Mesendoderm (in vitro differentiated cells): ENCODE measurements at regions not wholly inside any gene's neighbourhood (a gene's known extent, or its start where the extent isn't known, plus 50 kb on each side); places are given as distances from the start of the nearest gene placed in this dataset.

Experiments used
- DNase-seq: peaks from one replicate; pipeline ENCODE4 v3.0.0; 2013
- H2AK5ac ChIP-seq: 2 replicates; pipeline ENCODE4 v1.6.1; 2013; ENCODE audit warnings: low read length, inconsistent platforms
- H2BK120ac ChIP-seq: 2 replicates; pipeline ENCODE4 v1.6.1; 2013; ENCODE audit warnings: low read depth, mild to moderate bottlenecking, low read length, moderate library complexity, mixed read lengths
- H2BK15ac ChIP-seq: replicated peaks from 2 replicates; pipeline ENCODE4 v1.6.1; 2013; ENCODE audit warnings: low read depth, mild to moderate bottlenecking, moderate library complexity
- H2BK5ac ChIP-seq: 2 replicates; pipeline ENCODE4 v1.6.1; 2013; ENCODE audit warnings: low read length, inconsistent platforms
- H3K18ac ChIP-seq: 2 replicates; pipeline ENCODE4 v1.6.1; 2013; ENCODE audit warnings: mild to moderate bottlenecking, low read length, mixed read lengths
- H3K23ac ChIP-seq: one replicate; pipeline ENCODE4 v1.6.1; 2013; ENCODE audit warnings: low read length
- H3K27ac ChIP-seq: 2 replicates; pipeline ENCODE4 v1.5.1; 2013; ENCODE audit warnings: low read depth, mild to moderate bottlenecking, inconsistent platforms, low read length, moderate library complexity
- H3K27me3 ChIP-seq: 2 replicates; pipeline ENCODE4 v1.6.1; 2013; ENCODE audit warnings: low read length, control low read depth, mild to moderate bottlenecking, inconsistent platforms; ENCODE audit not compliant: insufficient read depth, poor library complexity
- H3K36me3 ChIP-seq: 2 replicates; pipeline ENCODE4 v1.6.1; 2013; ENCODE audit warnings: low read length, inconsistent platforms; ENCODE audit not compliant: control insufficient read depth, insufficient read depth
- H3K4ac ChIP-seq: one replicate; pipeline ENCODE4 v1.6.1; 2013; ENCODE audit warnings: low read depth, mild to moderate bottlenecking, low read length, moderate library complexity
- H3K4me1 ChIP-seq: 2 replicates; pipeline ENCODE4 v1.6.1; 2013; ENCODE audit warnings: low read depth, low read length, inconsistent platforms; ENCODE audit not compliant: control insufficient read depth
- H3K4me2 ChIP-seq: 2 replicates; pipeline ENCODE4 v1.6.1; 2013; ENCODE audit warnings: low read length
- H3K4me3 ChIP-seq: 2 replicates; pipeline ENCODE4 v1.5.1; 2013; ENCODE audit warnings: mild to moderate bottlenecking, low read length
- H3K56ac ChIP-seq: one replicate; pipeline ENCODE4 v1.6.1; 2013; ENCODE audit warnings: low read length
- H3K79me1 ChIP-seq: 2 replicates; pipeline ENCODE4 v1.6.1; 2013; ENCODE audit warnings: low read length, inconsistent platforms
- H3K79me2 ChIP-seq: 2 replicates; pipeline ENCODE4 v1.6.1; 2013; ENCODE audit warnings: mild to moderate bottlenecking, low read length; ENCODE audit not compliant: control insufficient read depth, insufficient read depth
- H3K9ac ChIP-seq: 2 replicates; pipeline ENCODE4 v1.6.1; 2013; ENCODE audit warnings: low read length, inconsistent platforms
- H4K5ac ChIP-seq: one replicate; pipeline ENCODE4 v1.6.1; 2013; ENCODE audit warnings: low read length
- H4K8ac ChIP-seq: one replicate; pipeline ENCODE4 v1.6.1; 2013; ENCODE audit warnings: low read depth, mild to moderate bottlenecking, control low read depth, low read length, moderate library complexity
- WGBS: extraction: QIAGEN DNeasy Blood & Tissue Kit; methylation state at CpG from one replicate; pipeline ENCODE4 v1.1.7; 2013; ENCODE audit warnings: low lambda C conversion rate, missing lambda C conversion rate; ENCODE audit not compliant: insufficient coverage; ENCODE audit errors: extremely low coverage; 5-methylcytosine and 5-hydroxymethylcytosine counted together

DNA sequence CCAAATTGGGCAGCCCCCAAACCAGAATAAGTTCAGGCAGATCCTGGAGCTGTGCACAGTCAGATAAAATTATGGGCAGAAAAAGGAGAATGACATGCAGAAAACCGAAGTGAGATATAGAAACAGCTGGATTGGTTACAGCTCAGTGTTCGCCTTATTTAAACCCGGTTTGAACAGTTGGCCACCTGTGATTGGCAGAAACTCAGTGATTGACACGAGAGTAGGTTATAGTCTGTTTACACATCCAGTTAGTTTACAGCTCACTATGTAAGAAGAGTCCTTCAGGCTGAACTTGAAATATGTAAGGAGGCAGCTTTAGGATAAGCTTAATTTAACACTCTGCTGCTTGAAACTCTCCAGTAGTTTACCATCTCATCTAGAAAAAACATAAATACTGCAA, 271.6 kb upstream of the ARRDC4 start:
- H3K4me2 ChIP-seq, result no peak overlapping the region
- no peak overlapping the region for H3K4ac ChIP-seq
- H3K23ac ChIP-seq, result no peak overlapping the region
- H4K8ac ChIP-seq, result no peak overlapping the region
- H3K36me3 ChIP-seq, result no peaks in the 10 kb centered on the region
- no peak overlapping the region for H4K5ac ChIP-seq
- no CpG with 5 or more reads among the region's 4 CpGs for WGBS
- H2BK5ac ChIP-seq, result no peak overlapping the region
- no peak overlapping the region for H3K56ac ChIP-seq
- no peak overlapping the region for H3K18ac ChIP-seq
- H3K4me1 ChIP-seq, result no peaks in the 10 kb centered on the region
- H3K79me1 ChIP-seq, result no peaks in the 10 kb centered on the region
- H3K27me3 ChIP-seq, result no peaks in the 10 kb centered on the region
- DNase-seq, result no peak
- H3K9ac ChIP-seq, result no peak overlapping the region
- no peak overlapping the region for H2BK120ac ChIP-seq
- H3K27ac ChIP-seq, result no peak overlapping the region
- H3K4me3 ChIP-seq, result no peak overlapping the region
- H3K79me2 ChIP-seq, result no peaks in the 10 kb centered on the region
- H2BK15ac ChIP-seq, result no peak overlapping the region
- no peak overlapping the region for H2AK5ac ChIP-seq

DNA sequence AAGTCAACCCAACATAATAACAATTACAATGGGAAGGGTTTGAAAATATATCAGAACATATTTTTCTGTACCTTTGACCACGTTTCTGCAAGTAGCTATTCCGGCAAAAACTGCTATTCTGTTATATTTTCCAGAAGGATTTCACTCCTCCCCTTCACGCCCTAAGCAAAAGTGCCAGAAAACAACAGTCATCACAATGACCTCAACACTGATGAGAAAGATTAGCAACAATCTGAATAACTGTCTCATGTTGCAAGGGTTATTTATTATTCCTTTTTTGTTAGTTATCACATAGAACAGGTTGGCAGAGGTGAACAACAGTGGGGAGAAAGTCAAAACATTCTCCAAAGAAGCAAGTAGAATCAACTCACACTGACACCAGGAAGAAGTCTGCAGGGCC, 269.4 kb upstream of the ARRDC4 start:
- Histone ChIP-seq H2BK120ac (no peak overlapping the region), H4K5ac (no peak overlapping the region)

DNA sequence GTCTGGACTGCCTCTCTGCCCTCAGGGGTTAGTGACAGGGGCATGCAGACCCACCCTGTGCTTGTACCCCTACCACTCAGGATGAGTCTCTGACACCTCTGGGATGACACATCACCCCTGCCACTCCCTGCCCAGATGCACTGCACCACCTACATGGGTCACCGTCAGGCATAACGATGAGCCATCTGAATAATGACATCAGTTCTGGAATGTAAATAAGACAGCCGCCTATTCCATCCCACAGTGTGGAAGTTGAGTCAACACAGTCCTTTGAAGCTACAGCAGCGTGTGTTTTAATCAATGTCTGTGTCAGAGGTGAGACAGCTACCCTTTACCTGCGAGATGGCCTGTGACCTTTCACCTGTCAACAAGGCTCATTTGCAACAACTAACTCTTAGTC, 268.7 kb upstream of the ARRDC4 start:
- Histone ChIP-seq H2BK15ac (no peak overlapping the region), H3K23ac (no peak overlapping the region), H3K4me3 (no peak overlapping the region), H3K27ac (no peak overlapping the region), H3K27me3 (no peaks in the 10 kb centered on the region), H2BK120ac (no peak overlapping the region), H4K5ac (no peak overlapping the region), H3K9ac (no peak overlapping the region), H2AK5ac (no peak overlapping the region), H3K79me1 (no peaks in the 10 kb centered on the region), H3K4ac (no peak overlapping the region), H4K8ac (no peak overlapping the region), H3K18ac (no peak overlapping the region), H3K56ac (no peak overlapping the region), H3K36me3 (no peaks in the 10 kb centered on the region), H2BK5ac (no peak overlapping the region), H3K4me2 (no peak overlapping the region), H3K79me2 (no peaks in the 10 kb centered on the region), H3K4me1 (no peaks in the 10 kb centered on the region)
- peak; percentile 29 for DNase-seq
- no CpG with 5 or more reads among the region's 5 CpGs for WGBS

More for the DNA sequence above, 269.4 kb upstream of the ARRDC4 start:
- Histone ChIP-seq H3K79me1 (no peaks in the 10 kb centered on the region), H3K9ac (no peak overlapping the region), H3K4me1 (no peaks in the 10 kb centered on the region), H2AK5ac (no peak overlapping the region), H3K36me3 (no peaks in the 10 kb centered on the region), H3K56ac (no peak overlapping the region), H3K79me2 (no peaks in the 10 kb centered on the region), H3K27me3 (no peaks in the 10 kb centered on the region), H3K23ac (no peak overlapping the region), H3K18ac (no peak overlapping the region), H3K27ac (no peak overlapping the region), H3K4ac (no peak overlapping the region), H2BK5ac (no peak overlapping the region), H3K4me3 (no peak overlapping the region), H2BK15ac (no peak overlapping the region), H4K8ac (no peak overlapping the region), H3K4me2 (no peak overlapping the region)
- DNase-seq, result no peak
- no CpG with 5 or more reads among the region's 3 CpGs for WGBS

DNA sequence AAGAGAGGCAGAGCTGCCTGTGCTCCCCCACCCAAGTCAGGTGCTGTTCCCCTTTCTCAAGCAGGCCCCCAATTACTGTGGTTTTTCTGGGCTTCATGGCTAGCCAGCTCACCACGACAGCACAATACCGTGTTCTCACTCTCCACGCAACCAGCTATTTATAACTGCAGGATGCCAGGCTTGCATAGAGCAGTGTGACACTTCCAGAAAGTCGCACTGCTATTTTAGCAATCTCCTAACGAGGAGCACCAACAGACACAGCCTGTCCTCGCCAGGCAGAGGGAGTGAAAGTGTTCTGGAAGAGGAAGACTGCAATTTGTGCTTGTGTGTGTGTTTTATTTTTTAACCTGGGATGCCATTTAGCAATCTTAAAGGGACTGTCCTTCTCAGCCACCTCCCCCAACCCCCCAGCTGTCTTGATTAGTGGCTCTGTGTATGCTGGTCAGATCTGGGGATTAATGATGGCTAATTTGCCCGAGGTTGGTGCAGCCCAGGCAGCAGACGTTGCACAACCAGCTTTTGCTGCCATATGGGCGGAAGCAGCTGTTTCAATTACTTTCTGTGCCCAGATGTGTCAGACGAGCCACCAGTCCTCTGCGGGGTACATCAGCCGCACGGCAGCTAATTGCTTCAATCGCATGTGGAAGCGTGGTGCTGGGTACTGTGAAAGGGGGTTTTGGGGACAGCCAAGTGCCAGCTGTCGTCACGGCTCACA, 268.0 kb upstream of the ARRDC4 start:
- Histone ChIP-seq H4K8ac (no peak overlapping the region), H2BK15ac (no peak overlapping the region), H3K27ac (no peak overlapping the region), H3K79me2 (no peaks in the 10 kb centered on the region), H3K27me3 (no peaks in the 10 kb centered on the region), H3K23ac (no peak overlapping the region), H2AK5ac (no peak overlapping the region), H3K4me2 (no peak overlapping the region), H3K4ac (no peak overlapping the region), H3K56ac (no peak overlapping the region), H3K4me1 (no peaks in the 10 kb centered on the region), H3K9ac (no peak overlapping the region), H2BK120ac (no peak overlapping the region), H3K36me3 (no peaks in the 10 kb centered on the region), H3K79me1 (no peaks in the 10 kb centered on the region), H4K5ac (no peak overlapping the region), H2BK5ac (no peak overlapping the region), H3K4me3 (no peak overlapping the region), H3K18ac (no peak overlapping the region)
- no peak for DNase-seq
- no CpG with 5 or more reads among the region's 17 CpGs for WGBS

DNA sequence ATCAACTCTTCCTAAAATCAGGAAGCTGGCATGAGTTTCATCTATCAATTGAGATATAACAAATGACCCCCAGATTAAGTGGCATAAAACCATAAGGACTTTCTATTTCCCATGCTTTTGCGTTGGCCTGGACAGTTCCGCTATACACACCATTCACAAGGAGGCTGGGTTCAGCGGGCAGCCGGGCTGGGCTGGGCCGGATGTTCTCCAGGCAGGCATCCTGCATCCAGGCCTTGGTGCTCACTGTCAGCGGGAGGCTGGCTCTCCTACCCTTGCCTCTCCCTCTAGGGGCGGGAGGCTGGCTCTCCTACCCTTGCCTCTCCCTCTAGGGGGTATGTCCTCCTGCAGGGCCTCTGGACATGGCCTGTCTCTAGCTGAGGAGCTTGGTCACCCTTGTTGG, 266.0 kb upstream of the ARRDC4 start:
- no peak overlapping the region for H2BK15ac ChIP-seq
- H2BK5ac ChIP-seq, result no peak overlapping the region
- H3K4me1 ChIP-seq, result no peaks in the 10 kb centered on the region
- H3K27me3 ChIP-seq, result no peaks in the 10 kb centered on the region
- no peak overlapping the region for H3K4me3 ChIP-seq
- H3K79me1 ChIP-seq, result no peaks in the 10 kb centered on the region
- H3K23ac ChIP-seq, result no peak overlapping the region
- DNase-seq, result no peak
- H2AK5ac ChIP-seq, result no peak overlapping the region
- H3K79me2 ChIP-seq, result no peaks in the 10 kb centered on the region
- no peak overlapping the region for H3K9ac ChIP-seq
- H3K56ac ChIP-seq, result no peak overlapping the region
- no peak overlapping the region for H3K18ac ChIP-seq
- no peak overlapping the region for H3K27ac ChIP-seq
- no peak overlapping the region for H4K8ac ChIP-seq
- no peak overlapping the region for H3K4ac ChIP-seq
- H4K5ac ChIP-seq, result no peak overlapping the region
- no peak overlapping the region for H3K4me2 ChIP-seq
- H2BK120ac ChIP-seq, result no peak overlapping the region
- H3K36me3 ChIP-seq, result no peaks in the 10 kb centered on the region
- WGBS, result no CpG with 5 or more reads among the region's 7 CpGs

DNA sequence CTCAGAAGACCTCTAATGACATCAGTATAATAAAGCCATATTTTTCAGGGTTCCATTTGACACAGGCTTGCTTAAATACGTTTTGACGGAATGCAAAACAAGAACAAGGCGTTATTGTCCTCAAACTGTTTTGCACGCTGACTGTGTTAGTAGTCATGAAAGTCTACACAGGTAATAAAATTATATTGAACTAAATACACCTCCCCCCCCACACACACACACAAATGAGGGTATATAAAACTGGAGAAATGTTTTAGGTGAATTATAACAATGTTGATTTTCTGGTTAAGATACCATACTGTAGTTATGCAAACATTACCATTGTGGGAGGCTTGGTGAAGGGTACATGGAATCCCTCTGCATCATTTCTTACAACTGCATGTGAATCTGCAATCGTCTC, 257.1 kb upstream of the ARRDC4 start:
- Histone ChIP-seq H3K4me1 (no peaks in the 10 kb centered on the region), H3K27me3 (no peaks in the 10 kb centered on the region), H3K79me2 (no peaks in the 10 kb centered on the region), H2BK15ac (no peak overlapping the region), H2BK120ac (no peak overlapping the region), H3K79me1 (no peaks in the 10 kb centered on the region), H3K56ac (no peak overlapping the region), H3K23ac (no peak overlapping the region), H3K4me2 (no peak overlapping the region), H3K4me3 (no peak overlapping the region), H2BK5ac (no peak overlapping the region), H2AK5ac (no peak overlapping the region), H3K4ac (no peak overlapping the region), H4K5ac (no peak overlapping the region), H3K9ac (no peak overlapping the region), H4K8ac (no peak overlapping the region), H3K27ac (no peak overlapping the region), H3K36me3 (no peaks in the 10 kb centered on the region), H3K18ac (no peak overlapping the region)
- no peak for DNase-seq
- no CpG with 5 or more reads among the region's 5 CpGs for whole genome bisulfite sequencing
